Midbrain (tissue), 1 donor: ENCODE measurements at regions not wholly inside any gene's neighbourhood (a gene's known extent, or its start where the extent isn't known, plus 50 kb on each side); places are given as distances from the start of the nearest gene placed in this dataset.
"Not testable (repeated sequence)": the region's sequence is repeated elsewhere in the genome, so short reads cannot be mapped to it uniquely, and the experiment has no call there.

Experiments used
- DNase-seq: peaks from one replicate; lab custom pipeline; 2025; lab: John Stamatoyannopoulos, UW

- not testable (repeated sequence) for DNase-seq
These were observed 1890.0 kb upstream of the CDH9 start for GRCh38 chr5:28928327-28928790.

- DNase-seq = no peak
These were observed 1889.4 kb upstream of the CDH9 start for GRCh38 chr5:28927559-28928326.

GRCh38 chr5:28926422-28926821, 1888.0 kb upstream of the CDH9 start:
- no peak for DNase-seq

- no peak for DNase-seq
These were observed 1879.2 kb upstream of the CDH9 start for GRCh38 chr5:28917631-28918030.

GRCh38 chr5:28914297-28914696, 1875.9 kb upstream of the CDH9 start:
- DNase-seq = no peak

- no peak for DNase-seq
These were observed 1865.3 kb upstream of the CDH9 start for GRCh38 chr5:28903643-28904042.

GRCh38 chr5:28896949-28897348, 1858.6 kb upstream of the CDH9 start:
- no peak for DNase-seq

GRCh38 chr5:28880936-28881335, 1842.5 kb upstream of the CDH9 start:
- no peak for DNase-seq

GRCh38 chr5:28877050-28877449, 1838.7 kb upstream of the CDH9 start:
- DNase-seq = no peak

- no peak for DNase-seq
These were observed 1825.6 kb upstream of the CDH9 start for GRCh38 chr5:28864006-28864405.

GRCh38 chr5:28862860-28863196, 1824.4 kb upstream of the CDH9 start:
- no peak for DNase-seq

GRCh38 chr5:28862137-28862859, 1823.9 kb upstream of the CDH9 start:
- no peak for DNase-seq

GRCh38 chr5:28855626-28856025, 1817.2 kb upstream of the CDH9 start:
- no peak for DNase-seq

GRCh38 chr5:28850320-28850921, 1812.0 kb upstream of the CDH9 start:
- DNase-seq = no peak

GRCh38 chr5:28831042-28831441, 1792.7 kb upstream of the CDH9 start:
- DNase-seq = no peak

GRCh38 chr5:28823231-28823630, 1784.8 kb upstream of the CDH9 start:
- DNase-seq = no peak

- no peak for DNase-seq
These were observed 1783.7 kb upstream of the CDH9 start for GRCh38 chr5:28822071-28822470.

- DNase-seq = no peak
These were observed 1772.4 kb upstream of the CDH9 start for GRCh38 chr5:28810751-28811136.

GRCh38 chr5:28809811-28810750, 1771.7 kb upstream of the CDH9 start:
- no peak for DNase-seq

- no peak for DNase-seq
These were observed 1770.8 kb upstream of the CDH9 start for GRCh38 chr5:28808967-28809810.

- DNase-seq = no peak
These were observed 1768.9 kb upstream of the CDH9 start for GRCh38 chr5:28807195-28807729.
